Type B pancreatic cell (in vitro differentiated cells): ENCODE measurements at regions not wholly inside any gene's neighbourhood (a gene's known extent, or its start where the extent isn't known, plus 50 kb on each side); places are given as distances from the start of the nearest gene placed in this dataset.

Experiments
- DNase-seq: peaks from one replicate; pipeline ENCODE4 v3.0.0; 2021; ENCODE audit warnings: mixed read lengths; ENCODE audit not compliant: unreplicated experiment; ENCODE audit errors: extremely low spot score
- H3K27ac Mint-ChIP-seq: 2 replicates; pipeline ENCODE4 v1.8.0; 2021; ENCODE audit warnings: mild to moderate bottlenecking, mixed read lengths
- H3K27me3 Mint-ChIP-seq: 2 replicates; pipeline ENCODE4 v1.8.0; 2021; ENCODE audit warnings: mixed read lengths
- H3K36me3 Mint-ChIP-seq: 2 replicates; pipeline ENCODE4 v1.8.0; 2021; ENCODE audit warnings: mixed read lengths
- H3K4me1 Mint-ChIP-seq: one replicate; pipeline ENCODE4 v1.8.0; 2021; ENCODE audit warnings: mixed read lengths; ENCODE audit not compliant: unreplicated experiment
- H3K4me3 Mint-ChIP-seq: 2 replicates; pipeline ENCODE4 v1.8.0; 2021; ENCODE audit warnings: mild to moderate bottlenecking, mixed read lengths
- H3K9me3 Mint-ChIP-seq: 2 replicates; pipeline ENCODE4 v1.8.0; 2021; ENCODE audit warnings: mixed read lengths
- TF ChIP-seq, protein P1 (sequence below): fragments of 200-600 bp; sonication (generic); conservative IDR thresholded peaks from 2 replicates; pipeline ENCODE4 v1.5.0; 2021; ENCODE audit warnings: antibody characterized with exemption, mild to moderate bottlenecking

DNA sequence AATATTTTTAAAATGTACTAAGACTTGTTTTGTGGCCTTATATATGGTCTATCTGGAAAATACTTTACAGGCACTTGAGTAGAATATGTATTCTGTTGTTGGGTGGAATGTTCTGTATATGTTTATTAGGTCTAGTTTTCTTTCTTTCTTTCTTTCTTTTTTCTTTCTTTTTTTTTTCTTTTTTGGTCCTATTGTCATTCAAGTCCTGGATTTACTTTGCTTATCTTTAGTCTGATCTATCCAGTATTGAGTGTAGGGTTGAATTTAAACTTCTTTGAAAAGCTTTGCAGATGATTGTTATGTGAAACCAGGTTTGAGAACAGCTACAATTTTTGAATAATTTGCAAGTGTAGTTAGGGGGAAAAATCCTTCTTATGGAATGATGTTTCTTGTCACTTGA is 67.1 kb upstream of the GRIK2 start:
- TF ChIP-seq, protein P1, sequence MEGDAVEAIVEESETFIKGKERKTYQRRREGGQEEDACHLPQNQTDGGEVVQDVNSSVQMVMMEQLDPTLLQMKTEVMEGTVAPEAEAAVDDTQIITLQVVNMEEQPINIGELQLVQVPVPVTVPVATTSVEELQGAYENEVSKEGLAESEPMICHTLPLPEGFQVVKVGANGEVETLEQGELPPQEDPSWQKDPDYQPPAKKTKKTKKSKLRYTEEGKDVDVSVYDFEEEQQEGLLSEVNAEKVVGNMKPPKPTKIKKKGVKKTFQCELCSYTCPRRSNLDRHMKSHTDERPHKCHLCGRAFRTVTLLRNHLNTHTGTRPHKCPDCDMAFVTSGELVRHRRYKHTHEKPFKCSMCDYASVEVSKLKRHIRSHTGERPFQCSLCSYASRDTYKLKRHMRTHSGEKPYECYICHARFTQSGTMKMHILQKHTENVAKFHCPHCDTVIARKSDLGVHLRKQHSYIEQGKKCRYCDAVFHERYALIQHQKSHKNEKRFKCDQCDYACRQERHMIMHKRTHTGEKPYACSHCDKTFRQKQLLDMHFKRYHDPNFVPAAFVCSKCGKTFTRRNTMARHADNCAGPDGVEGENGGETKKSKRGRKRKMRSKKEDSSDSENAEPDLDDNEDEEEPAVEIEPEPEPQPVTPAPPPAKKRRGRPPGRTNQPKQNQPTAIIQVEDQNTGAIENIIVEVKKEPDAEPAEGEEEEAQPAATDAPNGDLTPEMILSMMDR: no peak
- DNase-seq: no peak
- no peaks in the 10 kb centered on the region for H3K27me3 Mint-ChIP-seq
- H3K9me3 Mint-ChIP-seq: no peaks in the 10 kb centered on the region
- H3K4me3 Mint-ChIP-seq: no peak overlapping the region
- no peaks in the 10 kb centered on the region for H3K4me1 Mint-ChIP-seq
- no peaks in the 10 kb centered on the region for H3K36me3 Mint-ChIP-seq
- H3K27ac Mint-ChIP-seq: no peak overlapping the region

DNA sequence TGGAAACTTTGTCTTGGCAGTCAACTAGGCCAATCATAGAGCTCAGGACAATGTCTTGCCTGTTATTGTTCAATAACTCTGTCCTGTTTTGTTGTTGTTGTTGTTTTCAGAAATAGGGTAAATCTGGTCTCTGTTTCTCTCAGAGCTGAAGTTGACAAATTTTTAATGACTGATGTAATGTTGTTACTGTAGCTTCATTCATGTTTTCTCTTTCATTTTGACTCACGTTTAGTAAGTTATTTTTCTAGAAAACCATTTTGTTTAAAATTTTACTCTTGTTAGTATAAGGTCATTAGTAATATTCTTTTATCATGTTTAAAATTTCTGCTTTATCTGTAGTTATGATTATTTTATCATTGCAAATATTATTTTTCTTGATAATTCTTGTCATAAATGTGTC is 51.6 kb upstream of the GRIK2 start:
- no peak overlapping the region for H3K4me3 Mint-ChIP-seq
- no peaks in the 10 kb centered on the region for H3K27me3 Mint-ChIP-seq
- H3K36me3 Mint-ChIP-seq: no peaks in the 10 kb centered on the region
- no peak overlapping the region for H3K27ac Mint-ChIP-seq
- H3K9me3 Mint-ChIP-seq: peaks cover under 1% of the 10 kb centered on the region
- TF ChIP-seq, protein P1: no peak
- no peaks in the 10 kb centered on the region for H3K4me1 Mint-ChIP-seq
- no peak for DNase-seq
